NCI-H446 treated with DMSO at 0.1 percent for 48 hours (cell line): ENCODE measurements at regions not wholly inside any gene's neighbourhood (a gene's known extent, or its start where the extent isn't known, plus 50 kb on each side); places are given as distances from the start of the nearest gene placed in this dataset.

Experiments
- DNase-seq: peaks from one replicate; lab custom pipeline; 2025; lab: John Stamatoyannopoulos, UW

GRCh38 chr4:136653640-136654406 lies 878.5 kb downstream of the PCDH18 start:
- no peak for DNase-seq

GRCh38 chr4:136651932-136652331 lies 880.4 kb downstream of the PCDH18 start:
- DNase-seq = no peak

GRCh38 chr4:136651278-136651667 lies 881.0 kb downstream of the PCDH18 start:
- DNase-seq = no peak

- no peak for DNase-seq
These were observed 881.6 kb downstream of the PCDH18 start for GRCh38 chr4:136650541-136651277.

- no peak for DNase-seq
These were observed 888.0 kb downstream of the PCDH18 start for GRCh38 chr4:136644279-136644678.

- DNase-seq = no peak
These were observed 888.9 kb downstream of the PCDH18 start for GRCh38 chr4:136643416-136643815.

- DNase-seq = no peak
These were observed 895.1 kb downstream of the PCDH18 start for GRCh38 chr4:136637071-136637777.

GRCh38 chr4:136636155-136636554 lies 896.1 kb downstream of the PCDH18 start:
- DNase-seq = no peak

- no peak for DNase-seq
These were observed 898.2 kb downstream of the PCDH18 start for GRCh38 chr4:136634121-136634520.

GRCh38 chr4:136599890-136600289 lies 932.4 kb downstream of the PCDH18 start:
- DNase-seq = no peak

- no peak for DNase-seq
These were observed 941.9 kb downstream of the PCDH18 start for GRCh38 chr4:136590440-136590839.

- DNase-seq = no peak
These were observed 948.7 kb downstream of the PCDH18 start for GRCh38 chr4:136583567-136583966.

GRCh38 chr4:136581119-136581518 lies 951.2 kb downstream of the PCDH18 start:
- no peak for DNase-seq

GRCh38 chr4:136575146-136575545 lies 957.1 kb downstream of the PCDH18 start:
- no peak for DNase-seq

GRCh38 chr4:136573460-136573859 lies 958.8 kb downstream of the PCDH18 start:
- no peak for DNase-seq

- DNase-seq = no peak
These were observed 961.0 kb downstream of the PCDH18 start for GRCh38 chr4:136571315-136571714.

- no peak for DNase-seq
These were observed 969.5 kb downstream of the PCDH18 start for GRCh38 chr4:136562834-136563233.

GRCh38 chr4:136558940-136559494 lies 973.3 kb downstream of the PCDH18 start:
- no peak for DNase-seq

- DNase-seq = no peak
These were observed 974.9 kb downstream of the PCDH18 start for GRCh38 chr4:136557396-136557795.

- no peak for DNase-seq
These were observed 978.3 kb downstream of the PCDH18 start for GRCh38 chr4:136554033-136554432.

GRCh38 chr4:136551753-136552152 lies 980.5 kb downstream of the PCDH18 start:
- DNase-seq = no peak

- DNase-seq = no peak
These were observed 991.5 kb downstream of the PCDH18 start for GRCh38 chr4:136540747-136541146.

- DNase-seq = no peak
These were observed 1004.2 kb downstream of the PCDH18 start for GRCh38 chr4:136528131-136528530.
